Fibroblast of skin of left quadriceps (primary cell): ENCODE measurements at regions not wholly inside any gene's neighbourhood (a gene's known extent, or its start where the extent isn't known, plus 50 kb on each side); places are given as distances from the start of the nearest gene placed in this dataset.
"Not testable (repeated sequence)": the region's sequence is repeated elsewhere in the genome, so short reads cannot be mapped to it uniquely, and the experiment has no call there.

Experiments used
- DNase-seq, 2 experiments: peaks; one replicate each; pipeline ENCODE4 v3.0.0-alpha.2; 2013; ENCODE audit warnings: low read depth in 2 of 2

DNA sequence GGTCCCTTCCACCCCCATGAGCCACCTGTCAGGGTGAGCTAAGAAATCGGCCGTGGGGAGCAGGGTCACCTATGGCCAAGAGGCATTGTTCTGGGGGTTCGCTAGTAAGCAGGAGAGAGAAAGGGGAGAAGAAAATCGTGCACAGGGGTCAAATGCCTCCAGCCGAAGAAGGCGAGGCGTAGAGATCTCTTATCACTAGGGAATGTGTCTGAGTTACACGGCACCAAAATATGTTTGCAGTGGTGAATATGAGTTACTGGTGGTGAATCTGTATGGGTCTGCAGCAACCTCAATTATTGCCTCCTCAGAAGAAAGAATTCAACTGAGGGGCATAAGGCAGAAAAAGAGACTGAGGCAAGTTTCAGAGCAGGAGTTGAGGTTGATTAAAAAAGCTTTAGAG lies 54.2 kb upstream of the RABGAP1L start:
- DNase-seq: no peak

GRCh38 chr1:174103766-174104165 lies 55.6 kb upstream of the RABGAP1L start:
- DNase-seq: no peak

GRCh38 chr1:174101976-174102375 lies 57.3 kb upstream of the RABGAP1L start:
- not testable (repeated sequence) for DNase-seq

GRCh38 chr1:174097426-174097825 lies 61.9 kb upstream of the RABGAP1L start:
- DNase-seq: no peak

- not testable (repeated sequence) for DNase-seq
These were observed 65.5 kb upstream of the RABGAP1L start for GRCh38 chr1:174093789-174094188.

- DNase-seq: no peak
These were observed 68.3 kb upstream of the RC3H1 start for GRCh38 chr1:174090471-174090870.

DNA sequence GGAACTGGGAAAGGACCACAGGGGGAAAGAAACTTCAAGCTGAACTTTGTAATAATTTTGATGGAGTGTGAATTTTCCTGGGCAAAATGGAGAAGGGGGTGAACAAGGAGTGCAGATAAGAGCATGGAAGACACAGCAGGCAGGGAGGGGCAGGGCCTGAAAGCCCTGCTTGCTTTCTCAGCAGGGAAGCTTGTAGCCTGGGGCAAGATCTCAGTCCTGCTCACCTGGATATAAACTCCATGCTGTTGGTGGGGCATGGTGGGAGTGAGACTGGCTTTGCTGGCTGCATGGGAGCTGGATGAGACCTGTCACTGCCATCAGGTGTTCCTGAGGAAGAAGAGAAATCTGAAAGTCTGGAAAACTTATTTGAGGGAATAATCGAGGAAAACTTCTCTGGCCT lies 58.7 kb upstream of the RC3H1 start:
- no peak for DNase-seq

DNA sequence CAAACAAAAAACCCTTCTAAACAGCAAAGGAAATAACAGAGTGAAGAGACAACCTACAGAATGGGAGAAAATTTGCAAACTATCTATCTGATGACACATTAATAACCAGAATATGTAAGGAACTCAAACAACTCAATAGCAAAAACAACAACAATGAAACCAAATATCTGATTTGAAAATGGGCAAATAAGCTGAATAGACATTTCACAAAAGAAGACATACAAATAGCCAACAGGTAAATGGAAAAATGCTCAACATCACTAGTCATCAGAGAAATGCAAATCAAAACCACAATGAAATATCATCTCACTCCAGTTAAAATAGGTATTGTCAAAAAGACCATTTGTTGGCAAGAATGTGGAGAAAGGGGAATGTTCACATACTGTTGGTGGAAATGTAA lies 57.6 kb upstream of the RC3H1 start:
- no peak for DNase-seq

DNA sequence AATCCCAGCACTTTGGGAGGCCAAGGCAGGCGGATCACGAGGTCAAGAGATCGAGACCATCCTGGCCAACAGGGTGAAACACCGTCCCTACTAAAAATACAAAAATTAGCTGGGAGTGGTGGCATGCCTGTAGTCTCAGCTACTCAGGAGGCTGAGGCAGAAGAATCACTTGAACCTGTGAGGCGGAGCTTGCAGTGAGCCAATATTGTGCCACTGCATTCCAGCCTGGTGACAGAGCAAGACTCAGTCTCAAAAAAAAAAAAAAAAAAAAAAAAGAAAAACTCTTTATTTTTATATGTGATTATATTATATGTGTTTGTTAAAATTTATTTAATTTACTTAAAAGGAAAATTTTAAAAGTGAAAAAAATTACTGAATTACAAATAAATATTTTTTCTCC lies 56.8 kb upstream of the RC3H1 start:
- not testable (repeated sequence) for DNase-seq

DNA sequence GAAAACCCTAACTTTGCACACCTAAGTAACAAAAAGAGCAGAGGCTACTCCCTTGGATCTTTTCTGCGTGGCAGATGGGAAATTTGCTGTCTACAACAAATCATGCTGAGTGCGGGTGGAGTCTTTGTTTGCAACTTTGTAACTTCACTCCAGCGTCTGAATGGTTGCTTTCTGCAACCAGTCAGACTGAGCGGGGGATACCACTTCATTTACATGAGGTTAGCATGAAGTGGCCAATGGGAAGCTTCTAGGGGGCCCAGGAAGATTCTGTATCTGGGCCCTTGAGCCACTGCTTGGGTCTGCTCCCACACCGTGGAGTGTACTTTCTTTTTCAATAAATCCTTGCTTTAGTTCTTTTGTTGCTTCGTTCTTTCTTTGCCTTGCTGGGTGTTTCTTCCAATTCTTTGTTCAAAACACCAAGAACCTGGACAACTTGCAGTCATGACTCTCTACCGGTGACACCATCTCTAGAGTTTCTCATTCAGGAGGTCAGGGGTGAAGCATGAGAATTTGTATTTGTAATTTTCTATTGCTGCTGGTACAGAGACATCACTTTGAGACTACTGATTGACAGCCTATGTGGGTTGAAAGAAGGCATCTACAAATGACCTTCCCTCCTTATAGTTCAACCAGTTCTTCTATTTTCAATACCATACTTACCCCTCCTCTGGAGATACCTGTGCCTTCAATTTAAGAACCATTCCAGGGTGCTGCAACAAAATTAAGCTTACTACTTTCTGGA lies 55.8 kb upstream of the RC3H1 start:
- DNase-seq: no peak

- no peak for DNase-seq
These were observed 53.1 kb upstream of the RC3H1 start for GRCh38 chr1:174075245-174075692.

- peak; percentile 11 for DNase-seq
These were observed 52.6 kb upstream of the RC3H1 start for GRCh38 chr1:174074757-174075156.

- DNase-seq: no peak
These were observed 50.4 kb upstream of the RC3H1 start for GRCh38 chr1:174072581-174072980.
